Panc1 (cell line): ENCODE measurements at regions not wholly inside any gene's neighbourhood (a gene's known extent, or its start where the extent isn't known, plus 50 kb on each side); places are given as distances from the start of the nearest gene placed in this dataset.

Source experiments
- ATAC-seq: fragments of 200-7000 bp; cut with Tn5 transposase; 2 replicates; pipeline ENCODE4 v1.9.1; 2020; ENCODE audit warnings: mild to moderate bottlenecking, moderate library complexity
- BruUV-seq: library from RNA; stranded (reverse); fragments of 400-500 nt; replicated peaks from 2 replicates; lab custom pipeline; 2021; lab: Mats Ljungman, UMichigan
- CTCF ChIA-PET: fragments of 300-600 bp; sonication (Branson Sonifier 250); formaldehyde crosslinking; loops from one replicate; lab custom pipeline; 2022; ENCODE audit warnings: antibody characterized with exemption; lab: Charles Lee
- POLR2A ChIA-PET: fragments of 300-600 bp; sonication (Branson Sonifier 250); formaldehyde crosslinking; loops from one replicate; lab custom pipeline; 2022; ENCODE audit warnings: antibody characterized with exemption; lab: Charles Lee
- DNase-seq: peaks from one replicate; pipeline ENCODE4 v3.0.0-alpha.2; 2010; ENCODE audit warnings: low read depth, low spot score
- H3K27ac ChIP-seq: 2 replicates; pipeline ENCODE4 v1.5.1; 2011; ENCODE audit warnings: mild to moderate bottlenecking, low read length, inconsistent platforms
- H3K27me3 ChIP-seq: fragments of 200-500 bp; sonication (Bioruptor generic); 2 replicates; pipeline ENCODE4 v1.6.0; 2014; ENCODE audit warnings: low read length, inconsistent platforms; ENCODE audit not compliant: control insufficient read depth, insufficient read depth
- H3K36me3 ChIP-seq: fragments of 200-500 bp; sonication (Bioruptor generic); 2 replicates; pipeline ENCODE4 v1.5.1; 2014; ENCODE audit warnings: inconsistent platforms, mild to moderate bottlenecking, low read length, moderate library complexity; ENCODE audit not compliant: control insufficient read depth, insufficient read depth
- H3K4me1 ChIP-seq: 2 replicates; pipeline ENCODE4 v1.5.1; 2011; ENCODE audit warnings: inconsistent platforms, mild to moderate bottlenecking, low read length, moderate library complexity; ENCODE audit not compliant: control insufficient read depth, insufficient read depth
- H3K4me3 ChIP-seq, 2 experiments: 2 replicates each; pipeline ENCODE4 v1.5.1; 2011 to 2012; ENCODE audit warnings: low read depth in 2 of 2, low read length in 2 of 2, mild to moderate bottlenecking in 2 of 2, inconsistent platforms in 1 of 2, moderate library complexity in 1 of 2
- H3K9me3 ChIP-seq: fragments of 200-500 bp; sonication (Bioruptor generic); 2 replicates; pipeline ENCODE4 v1.5.1; 2014; ENCODE audit warnings: low read depth, mild to moderate bottlenecking, inconsistent platforms, low read length, moderate library complexity; ENCODE audit not compliant: control insufficient read depth, insufficient read depth
- CTCF ChIP-seq: fragments of 450-650 bp; IDR thresholded peaks from 2 replicates; pipeline ENCODE4 v1.5.1; 2017; ENCODE audit warnings: mild to moderate bottlenecking
- POLR2AphosphoS5 ChIP-seq: IDR thresholded peaks from 2 replicates; pipeline ENCODE4 v1.6.1; 2012; ENCODE audit warnings: mild to moderate bottlenecking, low read depth, low read length, moderate library complexity
- REST ChIP-seq, 2 experiments: IDR thresholded peaks; 2 replicates each; pipeline ENCODE4 v1.6.1; 2011 to 2012; ENCODE audit warnings: low read depth in 2 of 2, control low read depth in 1 of 2, low read length in 1 of 2, mild to moderate bottlenecking in 1 of 2, moderate library complexity in 1 of 2; ENCODE audit not compliant: insufficient read depth in 1 of 2
- SIN3A ChIP-seq: IDR thresholded peaks from 2 replicates; pipeline ENCODE4 v1.6.1; 2012; ENCODE audit warnings: low read depth, mild to moderate bottlenecking, low read length, moderate library complexity, borderline replicate concordance; ENCODE audit not compliant: insufficient read depth
- TCF7L2 ChIP-seq: IDR thresholded peaks from 2 replicates; pipeline ENCODE4 v1.6.1; 2011; ENCODE audit warnings: mild to moderate bottlenecking, low read depth, low read length, inconsistent platforms
- in situ Hi-C: cut with HindIII; loops from 2 replicates; pipeline ENCODE4 v1.10.0; 2016; ENCODE audit warnings: low sequenced_read_pairs, low pct_unique_long_range_greater_than_20kb
- intact Hi-C: fragments of 100-400 bp; cut with micrococcal nuclease; formaldehyde crosslinking; loops from one replicate; pipeline ENCODE4 v1.10.0; 2022; ENCODE audit not compliant: unreplicated experiment

- CTCF ChIA-PET = no interaction called here
- ATAC-seq (no peak), DNase-seq (no peak)
- no peaks in the 10 kb centered on the region for H3K4me1 ChIP-seq
- TF ChIP-seq SIN3A (no peak), REST (IDR thresholded peaks at IDR 0.05; ENCODE audit: insufficient read depth in 1 of 2, low read depth in 2 of 2, low read length in 1 of 2) (no peak), TCF7L2 (no peak)
- POLR2A ChIA-PET = no interaction called here
- no peaks in the 10 kb centered on the region for H3K36me3 ChIP-seq
- intact Hi-C loops (no loop called here), in situ Hi-C loops (no loop called here)
- no peak overlapping the region for H3K4me3 ChIP-seq
- no peaks in the 10 kb centered on the region for H3K27me3 ChIP-seq
- H3K9me3 ChIP-seq = no peaks in the 10 kb centered on the region
- BruUV-seq = no TSS peak
- no peak overlapping the region for H3K27ac ChIP-seq
Measured at GRCh38 chr2:52884761-52885352, 882.7 kb upstream of the CHAC2 start.

- Histone ChIP-seq H3K27me3 (no peaks in the 10 kb centered on the region), H3K36me3 (no peaks in the 10 kb centered on the region), H3K27ac (no peak overlapping the region), H3K4me1 (no peaks in the 10 kb centered on the region), H3K4me3 (no peak overlapping the region), H3K9me3 (no peaks in the 10 kb centered on the region)
- DNase-seq (no peak), ATAC-seq (no peak)
- no TSS peak for BruUV-seq
- no peak for TF ChIP-seq SIN3A
- no peak for TF ChIP-seq POLR2AphosphoS5
- no peak for TF ChIP-seq CTCF
- TF ChIP-seq REST (IDR thresholded peaks at IDR 0.05; ENCODE audit: insufficient read depth in 1 of 2, low read depth in 2 of 2, low read length in 1 of 2) = no peak
- no peak for TF ChIP-seq TCF7L2
- in situ Hi-C loops (no loop called here), intact Hi-C loops (no loop called here)
- CTCF ChIA-PET = no interaction called here
- POLR2A ChIA-PET = no interaction called here
Measured at GRCh38 chr2:52882974-52883373, 884.6 kb upstream of the CHAC2 start.
